A549 (cell line): ENCODE measurements at regions not wholly inside any gene's neighbourhood (a gene's known extent, or its start where the extent isn't known, plus 50 kb on each side); places are given as distances from the start of the nearest gene placed in this dataset.

Source experiments
- MAFK ChIP-seq: fragments of 450-650 bp; IDR thresholded peaks from 2 replicates; pipeline ENCODE4 v1.6.1; 2014; ENCODE audit not compliant: partially characterized antibody
- RFX5 ChIP-seq: fragments of 450-650 bp; IDR thresholded peaks from 2 replicates; pipeline ENCODE4 v1.7.1; 2014; ENCODE audit warnings: antibody characterized with exemption, mild to moderate bottlenecking, moderate library complexity
- TF ChIP-seq, protein P1 (sequence below): fragments of >200 bp; sonication (Bioruptor Twin); formaldehyde crosslinking; IDR thresholded peaks from 3 replicates; pipeline ENCODE4 v1.5.1; 2016
- TF ChIP-seq, protein P2 (sequence below): fragments of 450-650 bp; IDR thresholded peaks from 2 replicates; pipeline ENCODE4 v1.6.1; 2014; ENCODE audit warnings: antibody characterized with exemption
- TF ChIP-seq, protein P3 (sequence below): fragments of 200-600 bp; sonication (generic); IDR thresholded peaks from 2 replicates; pipeline ENCODE4 v1.6.1; 2016; ENCODE audit warnings: antibody characterized with exemption, mild to moderate bottlenecking, moderate library complexity

DNA sequence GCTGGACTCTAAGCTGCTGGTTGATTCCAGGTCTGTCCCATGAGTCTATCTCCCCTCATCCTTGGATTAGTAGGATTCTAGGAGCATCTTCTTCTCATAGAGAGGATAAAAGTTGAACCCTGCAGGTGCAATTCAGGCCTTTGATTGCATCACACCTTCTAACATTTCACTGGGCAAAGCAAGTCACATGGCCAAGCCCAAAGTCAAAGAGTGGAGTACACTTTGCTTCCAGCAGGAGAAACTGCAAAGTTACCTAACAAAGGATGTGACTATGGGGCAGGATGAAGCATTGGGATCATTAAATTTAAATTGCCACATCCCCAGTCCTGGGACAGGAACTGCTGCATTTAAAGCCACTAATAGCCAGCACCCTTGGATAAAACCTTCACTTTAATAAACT is 51.0 kb upstream of the EGFLAM start:
- no peak for TF ChIP-seq RFX5
- TF ChIP-seq, protein P1, sequence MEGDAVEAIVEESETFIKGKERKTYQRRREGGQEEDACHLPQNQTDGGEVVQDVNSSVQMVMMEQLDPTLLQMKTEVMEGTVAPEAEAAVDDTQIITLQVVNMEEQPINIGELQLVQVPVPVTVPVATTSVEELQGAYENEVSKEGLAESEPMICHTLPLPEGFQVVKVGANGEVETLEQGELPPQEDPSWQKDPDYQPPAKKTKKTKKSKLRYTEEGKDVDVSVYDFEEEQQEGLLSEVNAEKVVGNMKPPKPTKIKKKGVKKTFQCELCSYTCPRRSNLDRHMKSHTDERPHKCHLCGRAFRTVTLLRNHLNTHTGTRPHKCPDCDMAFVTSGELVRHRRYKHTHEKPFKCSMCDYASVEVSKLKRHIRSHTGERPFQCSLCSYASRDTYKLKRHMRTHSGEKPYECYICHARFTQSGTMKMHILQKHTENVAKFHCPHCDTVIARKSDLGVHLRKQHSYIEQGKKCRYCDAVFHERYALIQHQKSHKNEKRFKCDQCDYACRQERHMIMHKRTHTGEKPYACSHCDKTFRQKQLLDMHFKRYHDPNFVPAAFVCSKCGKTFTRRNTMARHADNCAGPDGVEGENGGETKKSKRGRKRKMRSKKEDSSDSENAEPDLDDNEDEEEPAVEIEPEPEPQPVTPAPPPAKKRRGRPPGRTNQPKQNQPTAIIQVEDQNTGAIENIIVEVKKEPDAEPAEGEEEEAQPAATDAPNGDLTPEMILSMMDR = no peak
- TF ChIP-seq MAFK = no peak
- TF ChIP-seq, protein P2, sequence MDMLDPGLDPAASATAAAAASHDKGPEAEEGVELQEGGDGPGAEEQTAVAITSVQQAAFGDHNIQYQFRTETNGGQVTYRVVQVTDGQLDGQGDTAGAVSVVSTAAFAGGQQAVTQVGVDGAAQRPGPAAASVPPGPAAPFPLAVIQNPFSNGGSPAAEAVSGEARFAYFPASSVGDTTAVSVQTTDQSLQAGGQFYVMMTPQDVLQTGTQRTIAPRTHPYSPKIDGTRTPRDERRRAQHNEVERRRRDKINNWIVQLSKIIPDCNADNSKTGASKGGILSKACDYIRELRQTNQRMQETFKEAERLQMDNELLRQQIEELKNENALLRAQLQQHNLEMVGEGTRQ = no peak
- TF ChIP-seq, protein P3, sequence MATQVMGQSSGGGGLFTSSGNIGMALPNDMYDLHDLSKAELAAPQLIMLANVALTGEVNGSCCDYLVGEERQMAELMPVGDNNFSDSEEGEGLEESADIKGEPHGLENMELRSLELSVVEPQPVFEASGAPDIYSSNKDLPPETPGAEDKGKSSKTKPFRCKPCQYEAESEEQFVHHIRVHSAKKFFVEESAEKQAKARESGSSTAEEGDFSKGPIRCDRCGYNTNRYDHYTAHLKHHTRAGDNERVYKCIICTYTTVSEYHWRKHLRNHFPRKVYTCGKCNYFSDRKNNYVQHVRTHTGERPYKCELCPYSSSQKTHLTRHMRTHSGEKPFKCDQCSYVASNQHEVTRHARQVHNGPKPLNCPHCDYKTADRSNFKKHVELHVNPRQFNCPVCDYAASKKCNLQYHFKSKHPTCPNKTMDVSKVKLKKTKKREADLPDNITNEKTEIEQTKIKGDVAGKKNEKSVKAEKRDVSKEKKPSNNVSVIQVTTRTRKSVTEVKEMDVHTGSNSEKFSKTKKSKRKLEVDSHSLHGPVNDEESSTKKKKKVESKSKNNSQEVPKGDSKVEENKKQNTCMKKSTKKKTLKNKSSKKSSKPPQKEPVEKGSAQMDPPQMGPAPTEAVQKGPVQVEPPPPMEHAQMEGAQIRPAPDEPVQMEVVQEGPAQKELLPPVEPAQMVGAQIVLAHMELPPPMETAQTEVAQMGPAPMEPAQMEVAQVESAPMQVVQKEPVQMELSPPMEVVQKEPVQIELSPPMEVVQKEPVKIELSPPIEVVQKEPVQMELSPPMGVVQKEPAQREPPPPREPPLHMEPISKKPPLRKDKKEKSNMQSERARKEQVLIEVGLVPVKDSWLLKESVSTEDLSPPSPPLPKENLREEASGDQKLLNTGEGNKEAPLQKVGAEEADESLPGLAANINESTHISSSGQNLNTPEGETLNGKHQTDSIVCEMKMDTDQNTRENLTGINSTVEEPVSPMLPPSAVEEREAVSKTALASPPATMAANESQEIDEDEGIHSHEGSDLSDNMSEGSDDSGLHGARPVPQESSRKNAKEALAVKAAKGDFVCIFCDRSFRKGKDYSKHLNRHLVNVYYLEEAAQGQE = no peak
